Activated T-helper 17 cell treated with anti-CD3 and anti-CD28 coated beads, Interleukin-2, amount 50 U/mL, for 72 hours (primary cell): ENCODE measurements at regions not wholly inside any gene's neighbourhood (a gene's known extent, or its start where the extent isn't known, plus 50 kb on each side); places are given as distances from the start of the nearest gene placed in this dataset.
A peak's percentile ranks its signal among the peaks of the same experiment; 100 is the strongest.

ENCODE experiments used
- ATAC-seq: fragments of 150-1000 bp; cut with Tn5 transposase; replicated peaks from 2 replicates; pipeline ENCODE4 v1.10.0; 2021; ENCODE audit warnings: mild to moderate bottlenecking, moderate library complexity
- H3K27ac Mint-ChIP-seq: one replicate; pipeline ENCODE4 v1.8.0; 2022; ENCODE audit warnings: mixed read lengths
- H3K27me3 Mint-ChIP-seq: one replicate; pipeline ENCODE4 v1.8.0; 2022; ENCODE audit warnings: mixed read lengths
- H3K36me3 Mint-ChIP-seq: one replicate; pipeline ENCODE4 v1.8.0; 2022; ENCODE audit warnings: low read depth, mild to moderate bottlenecking, mixed read lengths
- H3K4me1 Mint-ChIP-seq: one replicate; pipeline ENCODE4 v1.8.0; 2022; ENCODE audit warnings: mixed read lengths
- H3K4me3 Mint-ChIP-seq: one replicate; pipeline ENCODE4 v1.8.0; 2022; ENCODE audit warnings: mild to moderate bottlenecking, mixed read lengths
- H3K9me3 Mint-ChIP-seq: one replicate; pipeline ENCODE4 v1.8.0; 2022; ENCODE audit warnings: mixed read lengths

DNA sequence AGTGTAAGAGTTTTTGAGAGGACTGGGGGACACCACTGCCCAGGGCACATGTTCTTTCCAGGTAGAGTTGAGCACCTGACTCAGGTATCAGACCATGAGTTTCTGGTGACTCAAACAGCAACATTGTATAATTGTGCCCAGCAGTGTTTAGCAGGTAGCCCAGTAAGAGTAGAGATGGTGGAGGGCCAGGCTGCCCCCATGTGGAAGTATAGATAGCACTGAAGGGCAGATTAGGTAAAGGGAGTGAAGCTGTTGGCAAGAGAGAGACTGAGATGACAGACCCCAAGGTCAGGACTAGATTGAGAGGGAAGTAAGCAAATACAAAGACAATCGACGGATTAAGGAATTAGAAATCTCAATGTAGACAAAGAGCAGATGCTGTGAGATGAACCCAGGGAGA is 74.6 kb downstream of the TRIM42 start:
- no peak for ATAC-seq
- no peak overlapping the region for H3K4me3 Mint-ChIP-seq
- H3K36me3 Mint-ChIP-seq = no peaks in the 10 kb centered on the region
- no peak overlapping the region for H3K27ac Mint-ChIP-seq
- no peaks in the 10 kb centered on the region for H3K9me3 Mint-ChIP-seq
- no peaks in the 10 kb centered on the region for H3K4me1 Mint-ChIP-seq
- H3K27me3 Mint-ChIP-seq = peaks cover 6% of the 10 kb centered on the region

DNA sequence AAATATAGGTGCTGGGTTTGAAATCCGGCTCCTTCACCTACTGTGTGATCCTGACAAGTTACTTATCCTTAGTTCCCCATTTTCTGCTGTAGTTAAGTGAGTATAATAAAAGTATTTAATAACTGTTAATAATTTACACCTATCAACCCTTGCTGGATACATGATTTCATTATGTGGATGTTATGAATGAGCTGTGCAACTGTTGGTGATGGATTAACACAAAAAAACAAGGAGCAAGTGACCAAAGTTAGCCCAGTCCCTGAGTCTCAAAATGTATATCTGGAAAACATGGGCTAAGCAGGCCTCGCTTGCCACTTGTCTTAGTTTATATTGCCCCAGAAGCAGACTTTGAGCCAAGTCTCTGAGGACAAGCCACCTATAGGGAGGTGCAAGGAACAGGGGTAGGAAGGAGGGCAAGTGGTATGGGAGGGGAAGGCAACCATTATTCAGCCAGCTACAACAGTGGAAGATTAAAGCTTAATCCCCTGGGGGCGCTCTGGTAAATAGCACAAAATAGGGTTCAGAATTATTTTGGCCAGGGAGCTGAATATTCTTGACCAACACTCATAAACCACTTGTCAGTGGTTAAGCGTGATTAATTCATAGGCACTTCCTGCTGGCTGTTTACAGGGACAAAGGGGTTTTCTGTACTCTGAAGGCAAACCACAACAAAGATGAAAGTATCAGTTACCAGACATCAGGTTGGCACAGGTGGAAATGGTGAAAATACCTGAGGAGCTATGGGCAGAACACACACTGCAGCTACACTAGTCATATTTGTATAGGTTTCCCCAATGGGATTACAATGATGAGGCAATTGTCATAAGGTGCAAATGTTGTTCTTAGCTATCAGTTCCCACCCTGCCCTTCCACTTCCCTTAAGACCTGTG is 76.2 kb downstream of the TRIM42 start:
- Mint-ChIP-seq H3K4me1 (no peaks in the 10 kb centered on the region), H3K27me3 (peaks cover 10% of the 10 kb centered on the region), H3K9me3 (no peaks in the 10 kb centered on the region), H3K36me3 (no peaks in the 10 kb centered on the region), H3K27ac (no peak overlapping the region), H3K4me3 (no peak overlapping the region)
- ATAC-seq = no peak

DNA sequence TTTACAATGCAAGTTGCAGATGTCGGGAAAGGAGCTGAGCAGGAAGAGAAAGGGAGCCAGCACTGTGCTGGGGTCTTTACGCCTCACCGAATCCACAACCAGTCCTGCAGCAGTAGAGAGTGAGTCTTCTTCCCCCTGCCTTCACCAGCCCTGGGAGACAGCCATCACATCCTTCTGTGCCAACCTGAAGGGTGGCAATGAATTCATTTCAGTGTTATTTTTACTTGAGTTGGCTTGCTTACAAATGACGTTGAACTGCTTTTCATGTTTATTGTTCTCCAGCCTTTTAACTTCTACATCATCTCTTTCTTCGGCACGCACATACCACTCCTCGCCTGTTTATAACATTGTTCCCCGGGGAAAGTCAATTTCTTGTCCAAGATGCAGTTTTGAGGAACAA is 77.1 kb downstream of the TRIM42 start:
- peaks cover 10% of the 10 kb centered on the region for H3K27me3 Mint-ChIP-seq
- H3K27ac Mint-ChIP-seq = no peak overlapping the region
- no peak overlapping the region for H3K4me3 Mint-ChIP-seq
- H3K9me3 Mint-ChIP-seq = no peaks in the 10 kb centered on the region
- no peaks in the 10 kb centered on the region for H3K4me1 Mint-ChIP-seq
- H3K36me3 Mint-ChIP-seq = no peaks in the 10 kb centered on the region
- ATAC-seq = no peak

DNA sequence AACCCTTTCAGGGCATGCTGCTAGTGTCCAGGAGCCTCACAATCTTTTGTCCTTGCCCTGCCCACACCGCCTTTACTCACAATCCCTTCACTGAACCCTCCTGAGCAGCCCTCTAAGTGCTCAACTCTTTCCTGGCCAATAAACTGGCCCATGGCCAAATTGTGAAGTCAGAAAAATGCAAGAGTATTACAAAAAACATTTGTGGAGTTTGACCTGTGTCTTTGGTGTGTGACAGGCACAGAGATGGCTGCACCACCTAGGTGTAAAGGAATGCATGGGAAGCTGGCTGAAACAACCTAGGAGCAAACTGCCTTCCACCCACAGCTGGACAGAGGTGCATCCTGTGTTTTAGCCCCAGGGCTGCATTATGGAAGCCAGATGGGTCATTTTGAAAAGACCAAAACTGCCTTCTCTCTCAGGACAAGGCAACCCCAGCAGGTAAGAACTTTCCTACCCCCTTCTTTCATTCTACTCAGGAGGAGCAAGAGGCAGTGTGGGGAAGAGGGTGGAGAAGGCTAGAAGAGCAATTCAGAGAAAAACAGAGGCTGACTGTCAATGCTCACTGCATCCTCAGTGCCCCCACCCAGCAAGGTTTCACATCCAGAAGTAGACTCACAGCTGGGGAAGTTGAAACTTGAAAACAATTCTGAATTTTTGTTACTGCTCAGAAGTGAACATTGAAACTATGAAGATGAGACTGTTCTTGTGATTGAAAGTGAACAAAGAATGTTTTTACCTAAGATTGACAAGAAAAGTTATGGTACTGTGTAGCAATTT is 78.6 kb downstream of the TRIM42 start:
- H3K36me3 Mint-ChIP-seq = no peaks in the 10 kb centered on the region
- no peaks in the 10 kb centered on the region for H3K9me3 Mint-ChIP-seq
- H3K4me3 Mint-ChIP-seq = no peak overlapping the region
- ATAC-seq = no peak
- no peaks in the 10 kb centered on the region for H3K4me1 Mint-ChIP-seq
- H3K27ac Mint-ChIP-seq = no peak overlapping the region
- peaks cover 10% of the 10 kb centered on the region for H3K27me3 Mint-ChIP-seq

DNA sequence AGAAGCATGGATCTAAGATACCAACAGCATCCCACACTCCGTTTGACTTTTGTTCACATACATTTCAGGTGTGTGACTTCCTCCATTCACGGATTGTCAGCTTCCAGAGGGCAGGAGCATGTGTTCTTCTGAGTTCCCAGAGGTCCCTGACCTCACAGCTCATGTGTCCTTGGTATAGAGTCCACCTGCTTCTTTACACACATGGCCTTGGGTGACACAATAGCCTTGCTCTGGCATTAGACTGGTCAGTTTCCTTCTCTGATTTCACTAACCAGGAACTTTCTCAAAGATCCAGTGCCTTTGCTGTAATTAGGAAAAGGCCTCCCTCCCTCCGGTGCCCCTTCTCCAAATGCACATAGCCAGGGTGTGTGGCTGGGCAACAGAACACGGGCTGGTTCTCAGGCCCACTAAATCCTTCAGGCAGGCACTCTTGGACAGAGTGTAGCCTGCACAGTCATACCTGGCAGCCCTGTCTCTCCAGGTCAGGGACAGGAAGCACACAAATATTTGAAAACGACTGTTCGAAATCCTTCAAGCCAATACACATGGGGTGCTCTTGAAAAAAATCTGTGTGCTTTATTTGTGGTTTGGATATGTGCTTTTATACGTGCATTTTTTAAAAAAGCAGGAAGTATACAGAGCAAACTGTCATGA is 81.1 kb downstream of the TRIM42 start:
- no peak for ATAC-seq
- peaks cover 10% of the 10 kb centered on the region for H3K27me3 Mint-ChIP-seq
- no peak overlapping the region for H3K4me3 Mint-ChIP-seq
- H3K4me1 Mint-ChIP-seq = no peaks in the 10 kb centered on the region
- H3K27ac Mint-ChIP-seq = no peak overlapping the region
- no peaks in the 10 kb centered on the region for H3K9me3 Mint-ChIP-seq
- no peaks in the 10 kb centered on the region for H3K36me3 Mint-ChIP-seq

DNA sequence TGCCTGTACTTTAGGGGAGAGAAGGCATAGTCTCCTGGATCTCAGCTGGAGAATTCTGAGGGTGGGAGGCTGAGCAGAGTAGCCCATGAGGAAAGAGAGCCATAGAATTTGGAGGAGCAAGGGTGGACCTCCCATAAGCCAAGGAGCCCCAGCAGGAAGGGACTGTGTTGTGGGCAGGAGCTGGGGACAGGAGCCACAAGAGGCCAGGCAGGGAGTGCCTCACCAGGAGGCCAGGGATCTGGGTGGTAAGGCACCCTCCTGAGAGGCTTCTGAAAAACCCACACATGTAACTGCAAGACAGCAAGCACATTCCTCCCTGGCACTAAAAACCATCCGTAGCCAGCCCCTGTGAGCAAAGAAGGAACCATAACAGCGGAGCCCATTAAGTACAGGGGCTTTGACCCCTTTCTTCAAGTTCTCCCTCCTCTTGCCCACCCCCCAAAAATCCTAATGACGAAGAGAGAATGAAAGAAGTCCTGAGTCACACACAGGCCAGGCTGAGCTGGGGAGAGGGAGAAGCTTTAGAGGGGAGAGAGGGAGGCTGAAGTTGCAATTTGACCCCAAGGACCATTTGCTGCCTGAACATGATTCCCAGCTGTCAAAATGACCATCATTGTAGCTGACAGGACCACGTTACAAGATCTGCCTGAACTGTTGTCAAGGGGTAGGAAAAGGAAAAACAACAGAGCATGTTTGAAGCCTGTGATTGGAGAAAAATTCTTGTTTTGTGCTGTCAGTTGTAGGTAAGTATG is 82.6 kb downstream of the TRIM42 start:
- no peak overlapping the region for H3K4me3 Mint-ChIP-seq
- H3K27me3 Mint-ChIP-seq = peaks cover 14% of the 10 kb centered on the region
- H3K27ac Mint-ChIP-seq = no peak overlapping the region
- no peaks in the 10 kb centered on the region for H3K4me1 Mint-ChIP-seq
- H3K9me3 Mint-ChIP-seq = no peaks in the 10 kb centered on the region
- no peak for ATAC-seq
- H3K36me3 Mint-ChIP-seq = no peaks in the 10 kb centered on the region

DNA sequence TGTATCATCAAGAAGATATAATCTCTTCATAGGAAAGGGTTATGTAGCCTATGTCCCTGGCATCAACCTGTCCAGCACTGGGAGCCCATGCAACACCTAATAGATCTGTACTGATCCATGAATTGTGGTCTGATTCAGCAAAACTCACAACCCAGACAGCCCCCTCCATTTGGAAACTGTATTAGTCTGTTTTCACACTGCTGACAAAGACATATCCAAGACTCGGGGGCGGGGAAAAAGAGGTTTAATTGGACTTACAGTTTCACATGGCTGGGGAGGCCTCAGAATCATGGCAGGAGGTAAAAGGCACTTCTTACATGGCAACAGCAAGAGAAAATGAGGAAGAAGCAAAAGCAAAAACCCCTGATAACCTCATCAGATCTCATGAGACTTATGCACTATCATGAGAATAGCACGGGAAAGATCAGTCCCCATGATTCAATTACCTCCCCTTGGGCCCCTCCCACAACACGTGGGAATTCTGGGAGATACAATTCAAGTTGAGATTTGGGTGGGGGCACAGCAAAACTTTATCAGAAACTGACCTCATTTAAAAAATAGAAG is 83.3 kb downstream of the TRIM42 start:
- Mint-ChIP-seq H3K36me3 (no peaks in the 10 kb centered on the region), H3K27ac (no peak overlapping the region), H3K4me1 (no peaks in the 10 kb centered on the region), H3K27me3 (peaks cover 14% of the 10 kb centered on the region), H3K4me3 (no peak overlapping the region), H3K9me3 (no peaks in the 10 kb centered on the region)
- no peak for ATAC-seq

DNA sequence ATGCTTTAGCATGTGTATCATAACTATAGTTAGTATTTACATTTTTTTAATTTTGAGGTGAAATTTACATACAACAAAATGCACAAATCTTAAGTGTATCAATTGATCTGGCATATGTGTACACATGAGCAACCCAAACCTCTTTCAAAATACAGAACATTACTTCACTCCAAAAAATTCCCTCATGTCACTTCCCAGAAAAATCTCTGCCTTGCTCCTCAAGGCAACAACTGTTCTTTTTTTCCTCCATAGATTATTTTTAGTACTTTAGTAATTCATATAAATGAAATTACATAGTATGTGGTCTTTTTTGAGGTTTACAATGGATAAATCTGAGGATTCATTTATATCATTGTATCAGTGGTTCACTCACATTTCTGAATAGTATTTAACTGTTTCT is 84.9 kb downstream of the TRIM42 start:
- Mint-ChIP-seq H3K9me3 (no peaks in the 10 kb centered on the region), H3K4me3 (no peak overlapping the region), H3K36me3 (no peaks in the 10 kb centered on the region), H3K4me1 (no peaks in the 10 kb centered on the region), H3K27ac (no peak overlapping the region), H3K27me3 (peaks cover 15% of the 10 kb centered on the region)
- no peak for ATAC-seq

DNA sequence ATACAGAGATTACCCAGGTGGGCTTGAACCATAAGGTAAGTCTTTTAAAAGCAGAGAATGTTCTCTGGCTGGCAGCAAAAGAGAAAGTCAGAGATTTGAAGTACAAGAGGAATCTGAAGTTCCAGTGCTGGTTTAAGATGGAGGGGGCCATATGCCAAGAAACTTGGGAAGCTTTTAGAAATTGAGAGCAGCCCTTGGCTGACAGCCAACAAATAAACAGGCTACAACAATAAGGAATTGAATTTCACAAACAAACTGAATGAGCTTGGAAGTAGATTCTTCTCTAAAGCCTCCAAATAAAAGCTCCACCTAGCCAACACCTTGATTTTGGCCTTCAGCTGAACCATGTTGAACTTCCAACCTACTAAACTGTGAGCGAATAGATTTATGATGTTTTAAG is 85.7 kb downstream of the TRIM42 start:
- Mint-ChIP-seq H3K27ac (no peak overlapping the region), H3K4me3 (no peak overlapping the region), H3K4me1 (no peaks in the 10 kb centered on the region), H3K27me3 (peaks cover 13% of the 10 kb centered on the region), H3K9me3 (no peaks in the 10 kb centered on the region), H3K36me3 (no peaks in the 10 kb centered on the region)
- ATAC-seq = no peak

DNA sequence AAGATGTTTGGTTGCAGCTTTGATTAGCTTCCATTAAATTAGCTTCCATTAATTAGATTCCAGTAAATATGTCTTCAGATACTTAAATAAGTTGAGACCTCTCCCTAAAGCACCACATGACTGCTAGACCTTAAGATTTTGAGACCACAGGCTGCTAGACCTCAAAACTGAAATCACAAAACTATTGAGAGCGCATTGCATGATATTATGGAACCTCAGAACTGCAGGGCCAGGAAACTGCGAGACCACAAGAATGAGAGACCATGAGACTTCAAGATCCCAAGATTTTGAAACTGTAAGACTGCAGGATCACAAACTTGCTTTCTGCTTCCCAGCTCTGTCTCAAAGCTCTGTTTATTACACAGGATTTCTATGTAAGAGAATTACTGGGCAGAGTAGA is 87.4 kb downstream of the TRIM42 start:
- no peaks in the 10 kb centered on the region for H3K9me3 Mint-ChIP-seq
- ATAC-seq = no peak
- no peak overlapping the region for H3K4me3 Mint-ChIP-seq
- no peak overlapping the region for H3K27ac Mint-ChIP-seq
- no peaks in the 10 kb centered on the region for H3K4me1 Mint-ChIP-seq
- H3K27me3 Mint-ChIP-seq = peaks cover 16% of the 10 kb centered on the region
- H3K36me3 Mint-ChIP-seq = no peaks in the 10 kb centered on the region

DNA sequence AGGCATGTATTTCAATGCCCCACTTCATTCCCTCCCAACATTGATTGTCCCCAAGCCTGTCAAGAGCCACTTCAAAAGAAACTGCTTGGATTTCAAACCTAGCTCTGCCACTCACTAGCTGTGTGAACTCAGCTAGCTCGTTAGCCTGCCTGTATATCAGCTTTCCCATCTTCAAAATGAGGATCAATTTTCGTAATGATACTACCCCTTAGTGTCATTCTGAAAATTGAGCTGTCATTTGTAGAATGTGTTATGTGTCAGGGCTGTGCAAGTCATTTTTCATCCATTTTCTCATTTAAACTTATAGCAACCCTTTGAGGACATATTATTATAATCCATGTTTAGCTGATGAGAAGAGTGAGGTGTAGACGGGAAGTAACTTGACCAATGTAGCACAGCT is 88.6 kb downstream of the TRIM42 start:
- peaks cover 2% of the 10 kb centered on the region for H3K4me1 Mint-ChIP-seq
- H3K27ac Mint-ChIP-seq = no peak overlapping the region
- H3K9me3 Mint-ChIP-seq = peaks cover 4% of the 10 kb centered on the region
- H3K27me3 Mint-ChIP-seq = peaks cover 20% of the 10 kb centered on the region
- peak; percentile 28 for ATAC-seq
- H3K36me3 Mint-ChIP-seq = no peaks in the 10 kb centered on the region
- no peak overlapping the region for H3K4me3 Mint-ChIP-seq

DNA sequence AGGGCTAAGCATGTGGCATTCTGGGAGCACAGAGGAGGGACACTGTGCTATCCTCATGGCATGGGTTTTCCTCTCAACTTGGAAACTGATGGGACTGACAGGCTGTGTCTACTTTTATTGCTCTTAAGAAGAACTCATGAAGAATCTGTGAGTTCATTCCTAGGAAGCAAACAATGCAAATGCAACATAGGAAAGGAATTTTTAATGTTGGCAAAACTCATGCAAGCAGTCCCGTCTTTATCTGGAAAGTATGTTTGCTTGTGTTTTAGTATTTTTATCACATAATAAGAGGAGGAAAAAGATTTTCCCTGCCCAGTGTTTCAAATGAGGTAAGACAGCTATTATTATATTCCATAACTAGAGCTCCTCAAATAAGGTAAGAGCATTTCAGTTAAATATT is 89.7 kb downstream of the TRIM42 start:
- Mint-ChIP-seq H3K4me1 (peaks cover 8% of the 10 kb centered on the region), H3K27ac (no peak overlapping the region), H3K9me3 (peaks cover 9% of the 10 kb centered on the region), H3K36me3 (no peaks in the 10 kb centered on the region), H3K27me3 (peaks cover 23% of the 10 kb centered on the region), H3K4me3 (no peak overlapping the region)
- ATAC-seq = no peak

DNA sequence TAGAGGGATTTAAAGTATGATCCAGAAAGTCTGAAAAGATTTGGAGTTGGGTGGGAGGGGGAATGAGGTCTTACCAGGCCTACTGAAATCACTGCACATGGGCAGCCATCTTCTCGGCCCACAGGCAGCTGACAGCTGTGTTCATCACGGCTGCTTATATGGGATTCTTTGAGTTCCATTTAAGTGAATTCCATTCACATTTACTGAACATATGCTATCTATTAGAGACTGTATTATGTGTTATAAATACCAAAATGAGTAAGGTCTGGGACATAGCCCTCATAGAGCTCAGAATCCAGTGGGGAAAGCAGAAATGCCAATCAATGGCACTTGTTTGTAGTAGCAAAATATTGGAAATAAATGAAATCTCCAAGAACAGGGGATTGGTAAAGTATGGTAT is 91.1 kb downstream of the TRIM42 start:
- peaks cover 9% of the 10 kb centered on the region for H3K9me3 Mint-ChIP-seq
- H3K36me3 Mint-ChIP-seq = no peaks in the 10 kb centered on the region
- peaks cover 8% of the 10 kb centered on the region for H3K4me1 Mint-ChIP-seq
- no peak for ATAC-seq
- no peak overlapping the region for H3K27ac Mint-ChIP-seq
- H3K4me3 Mint-ChIP-seq = no peak overlapping the region
- H3K27me3 Mint-ChIP-seq = peaks cover 21% of the 10 kb centered on the region

DNA sequence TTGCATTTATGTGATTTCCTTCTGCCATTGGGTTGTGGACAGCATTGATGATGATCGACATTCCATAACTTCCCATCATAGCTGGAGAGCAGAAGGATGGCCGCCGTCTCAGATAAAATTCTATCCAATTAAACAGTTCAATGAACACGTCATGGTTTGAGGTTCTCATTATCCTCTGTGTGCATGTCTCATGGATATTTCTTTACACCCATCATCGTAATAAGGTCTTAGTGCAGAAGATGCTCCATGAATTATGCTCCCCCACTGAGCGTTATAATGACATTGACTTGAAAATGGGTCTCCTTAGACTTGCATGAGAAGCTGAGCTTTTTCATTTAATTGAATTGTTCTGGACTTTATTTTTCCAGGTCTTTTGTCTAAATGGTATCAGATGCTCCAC is 92.1 kb downstream of the TRIM42 start:
- Mint-ChIP-seq H3K9me3 (peaks cover 12% of the 10 kb centered on the region), H3K27ac (no peak overlapping the region), H3K4me1 (peaks cover 8% of the 10 kb centered on the region), H3K27me3 (peaks cover 17% of the 10 kb centered on the region), H3K4me3 (no peak overlapping the region), H3K36me3 (no peaks in the 10 kb centered on the region)
- ATAC-seq = no peak
